ENCODE measurements at regions not wholly inside any gene's neighbourhood (a gene's known extent, or its start where the extent isn't known, plus 50 kb on each side); places are given as distances from the start of the nearest gene placed in this dataset.
"Not testable (repeated sequence)": the region's sequence is repeated elsewhere in the genome, so short reads cannot be mapped to it uniquely, and the experiment has no call there.

GRCh38 chr4:189840356-189840755 is 100.3 kb upstream of the FRG1 start:
- Histone ChIP-seq H3K27ac (ENCODE audit: low read depth in 2 of 2, low read length in 2 of 2) (no peak overlapping the region), H3K9ac (ENCODE audit: low read length in 3 of 3) (no peak overlapping the region), H3K27me3 (ENCODE audit: control insufficient read depth, insufficient read depth, low read length) (no peaks in the 10 kb centered on the region), H3K9me3 (ENCODE audit: control insufficient read depth in 2 of 3, insufficient read depth in 1 of 3, low read length in 3 of 3) (no peaks in the 10 kb centered on the region), H3K36me3 (ENCODE audit: control insufficient read depth in 2 of 3, insufficient read depth in 3 of 3, low read length in 3 of 3) (no peaks in the 10 kb centered on the region), H3K4me1 (ENCODE audit: control insufficient read depth in 2 of 3, insufficient read depth in 2 of 3, low read depth in 1 of 3, low read length in 3 of 3) (peaks cover 0 to 3% (median 0%) of the 10 kb centered on the region in 3 donors), H3K4me3 (ENCODE audit: low read length in 3 of 3) (no peak overlapping the region)
- FAIRE-seq (no peak), DNase-seq (no peak)
- intact Hi-C loops (cut with DNase I) = no loop called here
- TF ChIP-seq, protein P1, sequence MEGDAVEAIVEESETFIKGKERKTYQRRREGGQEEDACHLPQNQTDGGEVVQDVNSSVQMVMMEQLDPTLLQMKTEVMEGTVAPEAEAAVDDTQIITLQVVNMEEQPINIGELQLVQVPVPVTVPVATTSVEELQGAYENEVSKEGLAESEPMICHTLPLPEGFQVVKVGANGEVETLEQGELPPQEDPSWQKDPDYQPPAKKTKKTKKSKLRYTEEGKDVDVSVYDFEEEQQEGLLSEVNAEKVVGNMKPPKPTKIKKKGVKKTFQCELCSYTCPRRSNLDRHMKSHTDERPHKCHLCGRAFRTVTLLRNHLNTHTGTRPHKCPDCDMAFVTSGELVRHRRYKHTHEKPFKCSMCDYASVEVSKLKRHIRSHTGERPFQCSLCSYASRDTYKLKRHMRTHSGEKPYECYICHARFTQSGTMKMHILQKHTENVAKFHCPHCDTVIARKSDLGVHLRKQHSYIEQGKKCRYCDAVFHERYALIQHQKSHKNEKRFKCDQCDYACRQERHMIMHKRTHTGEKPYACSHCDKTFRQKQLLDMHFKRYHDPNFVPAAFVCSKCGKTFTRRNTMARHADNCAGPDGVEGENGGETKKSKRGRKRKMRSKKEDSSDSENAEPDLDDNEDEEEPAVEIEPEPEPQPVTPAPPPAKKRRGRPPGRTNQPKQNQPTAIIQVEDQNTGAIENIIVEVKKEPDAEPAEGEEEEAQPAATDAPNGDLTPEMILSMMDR (IDR thresholded peaks at IDR 0.05; ENCODE audit: borderline replicate concordance, extremely low read depth, insufficient read depth) = no peak

DNA sequence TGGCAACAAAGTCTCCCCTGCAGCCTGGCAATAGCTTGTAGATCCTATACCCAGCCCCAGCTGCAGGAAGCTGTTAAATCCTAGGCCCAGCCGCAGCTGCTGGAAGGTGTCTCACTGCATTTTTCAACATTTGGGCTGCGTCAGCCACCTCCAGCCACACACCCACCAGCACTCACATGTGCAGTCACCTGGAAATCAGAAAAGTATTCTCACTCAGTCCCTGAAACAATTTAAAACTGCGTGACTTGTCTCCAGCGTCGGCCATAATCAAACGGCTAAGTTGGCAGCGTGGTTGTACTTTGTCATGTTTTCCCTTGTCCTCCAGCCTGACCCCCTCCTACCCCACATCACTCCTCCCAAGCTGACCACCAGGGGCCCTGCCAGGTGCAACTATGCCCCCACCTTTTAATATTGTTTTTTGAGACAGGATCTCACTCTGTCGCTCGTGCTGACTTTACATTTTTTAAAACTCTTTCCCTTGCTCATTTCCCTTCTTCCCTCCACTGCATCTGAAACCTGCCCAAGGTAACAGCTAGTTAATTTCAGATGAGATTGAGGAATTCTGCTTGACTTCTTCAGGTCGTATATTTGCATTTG is 97.2 kb upstream of the FRG1 start:
- H3K9me3 ChIP-seq (ENCODE audit: control insufficient read depth in 2 of 3, insufficient read depth in 1 of 3, low read length in 3 of 3) = no peaks in the 10 kb centered on the region
- FAIRE-seq (no peak), DNase-seq (peak in 4 of 5 donors; percentile 46 to 68 (median 58))
- peaks cover 0 to 3% (median 0%) of the 10 kb centered on the region in 3 donors for H3K4me1 ChIP-seq (ENCODE audit: control insufficient read depth in 2 of 3, insufficient read depth in 2 of 3, low read depth in 1 of 3, low read length in 3 of 3)
- H3K27ac ChIP-seq (ENCODE audit: low read depth in 2 of 2, low read length in 2 of 2) = no peak overlapping the region
- TF ChIP-seq, protein P1 (IDR thresholded peaks at IDR 0.05; ENCODE audit: borderline replicate concordance, extremely low read depth, insufficient read depth) = no peak
- no peaks in the 10 kb centered on the region for H3K27me3 ChIP-seq (ENCODE audit: control insufficient read depth, insufficient read depth, low read length)
- no peak overlapping the region for H3K4me3 ChIP-seq (ENCODE audit: low read length in 3 of 3)
- no peak overlapping the region for H3K9ac ChIP-seq (ENCODE audit: low read length in 3 of 3)
- intact Hi-C loops (cut with DNase I) = no loop called here
- no peaks in the 10 kb centered on the region for H3K36me3 ChIP-seq (ENCODE audit: control insufficient read depth in 2 of 3, insufficient read depth in 3 of 3, low read length in 3 of 3)

DNA sequence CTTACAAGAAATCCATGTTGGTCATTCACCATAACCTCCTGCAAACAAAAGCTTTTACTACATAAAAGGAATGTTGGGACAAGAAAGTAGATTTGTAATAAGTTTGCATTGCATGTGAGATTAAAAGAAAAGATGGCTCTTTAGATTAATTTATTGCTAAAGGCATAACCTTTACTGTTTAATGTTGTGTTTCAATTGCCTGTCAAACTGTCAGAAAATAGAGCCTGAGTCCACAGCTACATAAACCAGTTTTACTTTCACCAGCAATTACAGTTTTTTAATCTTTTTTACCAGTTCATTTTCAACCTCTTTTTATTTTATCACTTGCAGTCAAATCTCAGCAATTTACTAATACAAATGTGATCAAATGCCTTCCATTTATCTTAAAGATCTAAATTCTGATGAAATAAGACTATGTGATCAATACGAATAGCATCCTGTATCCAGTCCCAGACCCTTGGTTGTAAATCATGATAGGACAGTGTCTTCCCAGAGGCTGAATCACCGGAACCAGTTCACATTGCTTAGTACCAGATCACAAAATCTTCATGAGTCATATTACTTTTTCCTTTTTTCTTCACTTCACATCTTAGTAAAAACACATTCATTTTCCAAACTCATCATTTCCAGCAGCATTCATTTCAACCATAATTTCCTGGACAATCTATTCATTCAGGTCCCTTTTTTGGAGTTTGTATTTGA is 95.4 kb upstream of the FRG1 start:
- Histone ChIP-seq H3K4me1 (ENCODE audit: control insufficient read depth in 2 of 3, insufficient read depth in 2 of 3, low read depth in 1 of 3, low read length in 3 of 3) (peaks cover 0 to 3% (median 0%) of the 10 kb centered on the region in 3 donors), H3K27ac (ENCODE audit: low read depth in 2 of 2, low read length in 2 of 2) (no peak overlapping the region), H3K27me3 (ENCODE audit: control insufficient read depth, insufficient read depth, low read length) (no peaks in the 10 kb centered on the region), H3K9me3 (ENCODE audit: control insufficient read depth in 2 of 3, insufficient read depth in 1 of 3, low read length in 3 of 3) (no peaks in the 10 kb centered on the region), H3K4me3 (ENCODE audit: low read length in 3 of 3) (no peak overlapping the region), H3K9ac (ENCODE audit: low read length in 3 of 3) (no peak overlapping the region), H3K36me3 (ENCODE audit: control insufficient read depth in 2 of 3, insufficient read depth in 3 of 3, low read length in 3 of 3) (no peaks in the 10 kb centered on the region)
- TF ChIP-seq, protein P1 (IDR thresholded peaks at IDR 0.05; ENCODE audit: borderline replicate concordance, extremely low read depth, insufficient read depth) = no peak
- intact Hi-C loops (cut with DNase I) = no loop called here
- FAIRE-seq = no peak
- no peak for DNase-seq

GRCh38 chr4:189846094-189846493 is 94.6 kb upstream of the FRG1 start:
- H3K9ac ChIP-seq (ENCODE audit: low read length in 3 of 3); H3K27me3 ChIP-seq (ENCODE audit: control insufficient read depth, insufficient read depth, low read length); H3K4me3 ChIP-seq (ENCODE audit: low read length in 3 of 3); H3K36me3 ChIP-seq (ENCODE audit: control insufficient read depth in 2 of 3, insufficient read depth in 3 of 3, low read length in 3 of 3); DNase-seq; H3K4me1 ChIP-seq (ENCODE audit: control insufficient read depth in 2 of 3, insufficient read depth in 2 of 3, low read depth in 1 of 3, low read length in 3 of 3); H3K27ac ChIP-seq (ENCODE audit: low read depth in 2 of 2, low read length in 2 of 2); intact Hi-C loops (cut with DNase I); FAIRE-seq; H3K9me3 ChIP-seq (ENCODE audit: control insufficient read depth in 2 of 3, insufficient read depth in 1 of 3, low read length in 3 of 3): not testable (repeated sequence)

- H3K36me3 ChIP-seq (ENCODE audit: control insufficient read depth in 2 of 3, insufficient read depth in 3 of 3, low read length in 3 of 3); H3K4me3 ChIP-seq (ENCODE audit: low read length in 3 of 3); H3K27ac ChIP-seq (ENCODE audit: low read depth in 2 of 2, low read length in 2 of 2); intact Hi-C loops (cut with DNase I); H3K9ac ChIP-seq (ENCODE audit: low read length in 3 of 3); H3K9me3 ChIP-seq (ENCODE audit: control insufficient read depth in 2 of 3, insufficient read depth in 1 of 3, low read length in 3 of 3); H3K27me3 ChIP-seq (ENCODE audit: control insufficient read depth, insufficient read depth, low read length); DNase-seq; H3K4me1 ChIP-seq (ENCODE audit: control insufficient read depth in 2 of 3, insufficient read depth in 2 of 3, low read depth in 1 of 3, low read length in 3 of 3); FAIRE-seq: not testable (repeated sequence)
These were observed 94.1 kb upstream of the FRG1 start for GRCh38 chr4:189846608-189847007.

- H3K4me3 ChIP-seq (ENCODE audit: low read length in 3 of 3); FAIRE-seq; H3K27me3 ChIP-seq (ENCODE audit: control insufficient read depth, insufficient read depth, low read length); H3K4me1 ChIP-seq (ENCODE audit: control insufficient read depth in 2 of 3, insufficient read depth in 2 of 3, low read depth in 1 of 3, low read length in 3 of 3); H3K9ac ChIP-seq (ENCODE audit: low read length in 3 of 3); H3K27ac ChIP-seq (ENCODE audit: low read depth in 2 of 2, low read length in 2 of 2); H3K9me3 ChIP-seq (ENCODE audit: control insufficient read depth in 2 of 3, insufficient read depth in 1 of 3, low read length in 3 of 3); H3K36me3 ChIP-seq (ENCODE audit: control insufficient read depth in 2 of 3, insufficient read depth in 3 of 3, low read length in 3 of 3); DNase-seq; intact Hi-C loops (cut with DNase I): not testable (repeated sequence)
These were observed 92.0 kb upstream of the FRG1 start for GRCh38 chr4:189848672-189849071.
